Esophagus (tissue), 2 donors: ENCODE measurements at regions not wholly inside any gene's neighbourhood (a gene's known extent, or its start where the extent isn't known, plus 50 kb on each side); places are given as distances from the start of the nearest gene placed in this dataset.
"Not testable (repeated sequence)": the region's sequence is repeated elsewhere in the genome, so short reads cannot be mapped to it uniquely, and the experiment has no call there.

ENCODE experiments used
- H3K27ac ChIP-seq, 2 donors: one replicate each; pipeline ENCODE4 v1.5.1; 2013; ENCODE audit warnings: low read depth in 2 of 2, mild to moderate bottlenecking in 2 of 2, inconsistent platforms in 1 of 2, low read length in 1 of 2, moderate library complexity in 1 of 2
- H3K27me3 ChIP-seq, 2 donors: one replicate each; pipeline ENCODE4 v1.6.1; 2013; ENCODE audit warnings: low read length in 2 of 2, control low read depth in 1 of 2, mild to moderate bottlenecking in 1 of 2; ENCODE audit not compliant: insufficient read depth in 2 of 2, control insufficient read depth in 1 of 2
- H3K36me3 ChIP-seq, 2 donors: one replicate each; pipeline ENCODE4 v1.6.1; 2013; ENCODE audit warnings: low read length in 1 of 2; ENCODE audit not compliant: control insufficient read depth in 2 of 2, insufficient read depth in 2 of 2
- H3K4me1 ChIP-seq, 2 donors: one replicate each; pipeline ENCODE4 v1.6.1; 2013; ENCODE audit warnings: low read length in 1 of 2; ENCODE audit not compliant: control insufficient read depth in 2 of 2, insufficient read depth in 2 of 2
- H3K4me3 ChIP-seq, 2 donors: one replicate each; pipeline ENCODE4 v1.5.1; 2013; ENCODE audit warnings: low read length in 2 of 2, mild to moderate bottlenecking in 2 of 2, low read depth in 1 of 2, moderate library complexity in 1 of 2
- H3K9me3 ChIP-seq, 2 donors: one replicate each; pipeline ENCODE4 v1.6.1; 2013; ENCODE audit warnings: mild to moderate bottlenecking in 2 of 2, low read depth in 1 of 2, low read length in 1 of 2, moderate library complexity in 1 of 2; ENCODE audit not compliant: control insufficient read depth in 2 of 2, insufficient read depth in 1 of 2
- WGBS, 2 donors: extraction: QIAGEN DNeasy Blood & Tissue Kit; methylation state at CpG; one replicate each; pipeline ENCODE4 v1.1.7; 2013; 5-methylcytosine and 5-hydroxymethylcytosine counted together
- donor health status: healthy with polysubstance abuse.
- donor health status: Bipolar disorder and iron deficiency.

- no peaks in the 10 kb centered on the region for H3K27me3 ChIP-seq
- no peaks in the 10 kb centered on the region for H3K4me1 ChIP-seq
- no peaks in the 10 kb centered on the region for H3K36me3 ChIP-seq
- H3K4me3 ChIP-seq, result no peak overlapping the region
- 68 to 83% methylated on average over 5 of the region's 5 CpGs for WGBS, 2 donors
- no peak overlapping the region for H3K27ac ChIP-seq
- no peaks in the 10 kb centered on the region for H3K9me3 ChIP-seq
Measured at GRCh38 chr3:150230037-150230436, 178.1 kb upstream of the TSC22D2 start.

- not testable (repeated sequence) for H3K9me3 ChIP-seq, H3K4me1 ChIP-seq, H3K27me3 ChIP-seq, H3K36me3 ChIP-seq, H3K4me3 ChIP-seq, H3K27ac ChIP-seq
- 85 to 89% methylated on average over 6 of the region's 6 CpGs for WGBS, 2 donors
Measured at GRCh38 chr3:150228626-150229025, 179.5 kb upstream of the TSC22D2 start.

- H3K4me3 ChIP-seq, result no peak overlapping the region
- 42 to 47% methylated on average over 5 of the region's 5 CpGs for WGBS, 2 donors
- no peak overlapping the region for H3K27ac ChIP-seq
- H3K27me3 ChIP-seq, result no peaks in the 10 kb centered on the region
- no peaks in the 10 kb centered on the region for H3K9me3 ChIP-seq
- no peaks in the 10 kb centered on the region for H3K4me1 ChIP-seq
- no peaks in the 10 kb centered on the region for H3K36me3 ChIP-seq
Measured at GRCh38 chr3:150227839-150228238, 180.3 kb upstream of the TSC22D2 start.

- Histone ChIP-seq H3K9me3 (no peaks in the 10 kb centered on the region), H3K4me3 (no peak overlapping the region), H3K27ac (no peak overlapping the region), H3K36me3 (no peaks in the 10 kb centered on the region), H3K4me1 (peaks cover 0 to 3% of the 10 kb centered on the region in 2 donors), H3K27me3 (no peaks in the 10 kb centered on the region)
- 48 to 54% methylated on average over 9 of the region's 9 CpGs for WGBS, 2 donors
Measured at GRCh38 chr3:150225986-150226385, 182.1 kb upstream of the TSC22D2 start.

- no peak overlapping the region for H3K4me3 ChIP-seq
- H3K4me1 ChIP-seq, result peaks cover 0 to 3% of the 10 kb centered on the region in 2 donors
- no peak overlapping the region for H3K27ac ChIP-seq
- no peaks in the 10 kb centered on the region for H3K9me3 ChIP-seq
- 89 to 95% methylated on average over 4 of the region's 4 CpGs for WGBS, 2 donors
- H3K27me3 ChIP-seq, result no peaks in the 10 kb centered on the region
- no peaks in the 10 kb centered on the region for H3K36me3 ChIP-seq
Measured at GRCh38 chr3:150223558-150223957, 184.5 kb upstream of the TSC22D2 start.

GRCh38 chr3:150222691-150223489 lies 185.2 kb upstream of the TSC22D2 start:
- 78 to 82% methylated on average over 10 of the region's 10 CpGs for WGBS, 2 donors

GRCh38 chr3:150221904-150222523 lies 186.1 kb upstream of the TSC22D2 start:
- 91 to 93% methylated on average over 10 of the region's 10 CpGs for WGBS, 2 donors
- Histone ChIP-seq H3K9me3 (peaks cover 3 to 5% of the 10 kb centered on the region in 2 donors), H3K4me1 (peaks cover 0 to 3% of the 10 kb centered on the region in 2 donors), H3K4me3 (no peak overlapping the region), H3K27me3 (no peaks in the 10 kb centered on the region), H3K36me3 (no peaks in the 10 kb centered on the region), H3K27ac (no peak overlapping the region)

More at GRCh38 chr3:150222691-150223489, 185.2 kb upstream of the TSC22D2 start:
- no peaks in the 10 kb centered on the region for H3K36me3 ChIP-seq
- peaks cover under 1 to 3% of the 10 kb centered on the region in 2 donors for H3K9me3 ChIP-seq
- H3K4me3 ChIP-seq, result no peak overlapping the region
- peaks cover 0 to 3% of the 10 kb centered on the region in 2 donors for H3K4me1 ChIP-seq
- no peaks in the 10 kb centered on the region for H3K27me3 ChIP-seq
- no peak overlapping the region for H3K27ac ChIP-seq

GRCh38 chr3:150220799-150221198 lies 187.3 kb upstream of the TSC22D2 start:
- Histone ChIP-seq H3K4me3 (no peak overlapping the region), H3K4me1 (peaks cover 0 to 3% of the 10 kb centered on the region in 2 donors), H3K27me3 (no peaks in the 10 kb centered on the region), H3K27ac (no peak overlapping the region), H3K36me3 (no peaks in the 10 kb centered on the region), H3K9me3 (peaks cover 3 to 5% of the 10 kb centered on the region in 2 donors)
- WGBS, 2 donors, result 43 to 45% methylated on average over 5 of the region's 5 CpGs

- Histone ChIP-seq H3K36me3 (no peaks in the 10 kb centered on the region), H3K4me1 (peaks cover 0 to 3% of the 10 kb centered on the region in 2 donors), H3K27ac (no peak overlapping the region), H3K9me3 (peaks cover 3 to 5% of the 10 kb centered on the region in 2 donors), H3K4me3 (no peak overlapping the region), H3K27me3 (no peaks in the 10 kb centered on the region)
- WGBS, 2 donors, result 85 to 98% methylated on average over 3 of the region's 3 CpGs
Measured at GRCh38 chr3:150220041-150220440, 188.1 kb upstream of the TSC22D2 start.
